Ovary (tissue), 7 donors: ENCODE measurements at regions not wholly inside any gene's neighbourhood (a gene's known extent, or its start where the extent isn't known, plus 50 kb on each side); places are given as distances from the start of the nearest gene placed in this dataset.

Experiments
- DNase-seq, 5 donors: peaks; one replicate each; pipeline ENCODE4 v3.0.0-alpha.2; 2019 to 2020
- H3K27ac ChIP-seq, 2 donors: fragments of 200-600 bp; one replicate each; pipeline versions ENCODE4 v1.5.1 to v1.8.0; 2019 to 2022
- H3K27me3 ChIP-seq: fragments of 200-600 bp; one replicate; pipeline ENCODE4 v1.8.0; 2022
- H3K36me3 ChIP-seq: fragments of 200-600 bp; sonication (generic); one replicate; pipeline ENCODE4 v1.5.1; 2019
- H3K4me1 ChIP-seq: one replicate; pipeline ENCODE4 v1.8.1; 2013; ENCODE audit warnings: mild to moderate bottlenecking, moderate library complexity; ENCODE audit not compliant: insufficient read depth
- H3K4me3 ChIP-seq: fragments of 200-600 bp; sonication (generic); one replicate; pipeline ENCODE4 v1.5.1; 2017
- H3K9me3 ChIP-seq, 2 donors: fragments of 200-600 bp in 1 of 2; sonication (generic) in 1 of 2; one replicate each; pipeline versions ENCODE4 v1.5.1 to v1.8.1; 2013 to 2019; ENCODE audit warnings: mild to moderate bottlenecking in 1 of 2, moderate library complexity in 1 of 2
- CTCF ChIP-seq, 3 donors: fragments of 450-650 bp in 2 of 3; fragments of 200-600 bp in 1 of 3; IDR thresholded peaks; one replicate each; pipeline versions ENCODE4 v1.5.1 to v1.8.0; 2016 to 2022; ENCODE audit warnings: antibody characterized with exemption in 3 of 3, mild to moderate bottlenecking in 1 of 3
- EP300 ChIP-seq: sonication (generic); formaldehyde crosslinking; IDR thresholded peaks from one replicate; pipeline ENCODE4 v1.6.1; 2017; ENCODE audit warnings: antibody characterized with exemption
- POLR2A ChIP-seq: fragments of 450-650 bp; IDR thresholded peaks from one replicate; pipeline ENCODE4 v1.6.1; 2017; ENCODE audit warnings: antibody characterized with exemption, mild to moderate bottlenecking, moderate library complexity
- WGBS, 3 donors: extraction: QIAGEN DNeasy Blood & Tissue Kit in 1 of 3; methylation state at CpG; one replicate each; pipeline versions ENCODE4 v1.1.5 to v1.1.7; 2013 to 2017; 5-methylcytosine and 5-hydroxymethylcytosine counted together
- intact Hi-C, 4 donors: fragments of 100-400 bp; cut with DNase I; formaldehyde crosslinking; loops; one replicate each; pipeline versions ENCODE4 v1.11.0 to v1.15.1; 2022 to 2023
- donor health status: DM: no; HTN: no; CAD: no; lungs with moderate emphysema.
- donor health status: DM: no; HTN: no; CAD: no.
- donor health status: Bipolar disorder and iron deficiency.
- donor health status: DM: no; HTN: no; CAD: no.
- donor health status: DM: yes; HTN: yes; CAD: no.

DNA sequence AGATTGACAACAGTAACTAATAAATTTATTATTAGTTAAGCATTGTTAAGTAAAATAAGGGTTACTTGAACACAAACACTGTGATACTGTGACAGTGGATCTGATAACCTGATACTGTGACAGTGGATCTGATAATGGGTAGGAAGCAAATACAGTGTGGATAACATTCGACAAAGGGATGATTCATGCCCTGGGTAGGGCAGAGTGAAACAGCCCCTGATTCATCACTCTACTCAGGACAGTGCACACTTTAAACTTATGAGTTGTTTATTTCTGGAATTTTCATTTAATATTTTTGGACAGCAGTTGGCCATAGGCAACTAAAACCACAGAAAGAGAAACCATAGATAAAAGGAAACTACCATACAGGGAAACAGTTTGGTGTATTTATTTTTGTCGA, 60.8 kb upstream of the CTSC start:
- H3K36me3 ChIP-seq = no peaks in the 10 kb centered on the region
- intact Hi-C loops = no loop called here
- H3K27ac ChIP-seq = no peak overlapping the region
- H3K4me3 ChIP-seq = no peak overlapping the region
- no peak for DNase-seq
- 16 to 38% (median 18%) methylated on average over 2 of the region's 2 CpGs for WGBS, 3 donors
- H3K9me3 ChIP-seq = no peaks in the 10 kb centered on the region
- TF ChIP-seq CTCF (IDR thresholded peaks at IDR 0.05) (no peak), EP300 (no peak), POLR2A (no peak)
- peaks cover 5% of the 10 kb centered on the region for H3K4me1 ChIP-seq
- H3K27me3 ChIP-seq = no peaks in the 10 kb centered on the region

- WGBS, 3 donors = 91 to 96% (median 91%) methylated on average over 1 of the region's 1 CpG
- DNase-seq = no peak
- no peak overlapping the region for H3K4me3 ChIP-seq
Observed at GRCh38 chr11:88390254-88390653, 52.7 kb upstream of the CTSC start.

DNA sequence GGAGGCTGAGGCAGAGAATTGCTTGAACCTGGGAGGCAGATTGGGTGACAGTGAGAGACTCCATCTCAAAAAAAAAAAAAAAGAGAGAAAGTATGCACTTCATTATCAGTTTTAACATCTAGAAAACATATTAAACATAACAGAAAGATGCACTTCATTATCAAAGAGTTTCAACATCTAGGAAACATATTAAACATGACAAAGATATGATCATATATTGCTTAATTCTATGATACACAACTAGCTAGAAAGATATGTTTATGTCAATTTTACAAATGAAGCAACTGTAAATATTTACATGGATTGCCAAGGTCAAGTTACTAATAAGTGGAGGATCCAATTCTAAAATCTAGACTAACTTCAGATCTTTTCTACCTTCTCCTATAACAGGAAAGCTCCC, 50.4 kb upstream of the CTSC start:
- H3K4me1 ChIP-seq = no peaks in the 10 kb centered on the region

More at GRCh38 chr11:88390254-88390653, 52.7 kb upstream of the CTSC start:
- no peak for TF ChIP-seq CTCF (IDR thresholded peaks at IDR 0.05)
- TF ChIP-seq EP300 = no peak
- TF ChIP-seq POLR2A = no peak
- Histone ChIP-seq H3K36me3 (no peaks in the 10 kb centered on the region), H3K9me3 (no peaks in the 10 kb centered on the region), H3K27me3 (no peaks in the 10 kb centered on the region), H3K27ac (no peak overlapping the region), H3K4me1 (no peaks in the 10 kb centered on the region)
- intact Hi-C loops = no loop called here

More for the DNA sequence above, 50.4 kb upstream of the CTSC start:
- no peak for TF ChIP-seq EP300
- no peak for TF ChIP-seq CTCF (IDR thresholded peaks at IDR 0.05)
- TF ChIP-seq POLR2A = no peak
- no peaks in the 10 kb centered on the region for H3K9me3 ChIP-seq
- no peaks in the 10 kb centered on the region for H3K27me3 ChIP-seq
- H3K36me3 ChIP-seq = no peaks in the 10 kb centered on the region
- DNase-seq = no peak
- no peak overlapping the region for H3K27ac ChIP-seq
- no peak overlapping the region for H3K4me3 ChIP-seq
- intact Hi-C loops = no loop called here
